ENCODE measurements at regions not wholly inside any gene's neighbourhood (a gene's known extent, or its start where the extent isn't known, plus 50 kb on each side); places are given as distances from the start of the nearest gene placed in this dataset.
"Not testable (repeated sequence)": the region's sequence is repeated elsewhere in the genome, so short reads cannot be mapped to it uniquely, and the experiment has no call there.

GRCh38 chr22:16699326-16699725 lies 106.7 kb upstream of the CCT8L2 start:
- Histone ChIP-seq H3K4me1 (no peaks in the 10 kb centered on the region), H3K4me3 (no peak overlapping the region), H3K36me3 (ENCODE audit: low read depth, missing control alignments) (no peaks in the 10 kb centered on the region), H3K9me3 (no peaks in the 10 kb centered on the region), H3K27me3 (no peaks in the 10 kb centered on the region), H3K27ac (no peak overlapping the region)
- WGBS, 2 donors, result 77 to 95% methylated on average over 5 of the region's 5 CpGs
- intact Hi-C loops (cut with DNase I; ENCODE audit: low total_unique reads), result no loop called here
- TF ChIP-seq POLR2A (IDR thresholded peaks at IDR 0.05), result no peak
- no peak for TF ChIP-seq CTCF (IDR thresholded peaks at IDR 0.05)
- no peak for DNase-seq

DNA sequence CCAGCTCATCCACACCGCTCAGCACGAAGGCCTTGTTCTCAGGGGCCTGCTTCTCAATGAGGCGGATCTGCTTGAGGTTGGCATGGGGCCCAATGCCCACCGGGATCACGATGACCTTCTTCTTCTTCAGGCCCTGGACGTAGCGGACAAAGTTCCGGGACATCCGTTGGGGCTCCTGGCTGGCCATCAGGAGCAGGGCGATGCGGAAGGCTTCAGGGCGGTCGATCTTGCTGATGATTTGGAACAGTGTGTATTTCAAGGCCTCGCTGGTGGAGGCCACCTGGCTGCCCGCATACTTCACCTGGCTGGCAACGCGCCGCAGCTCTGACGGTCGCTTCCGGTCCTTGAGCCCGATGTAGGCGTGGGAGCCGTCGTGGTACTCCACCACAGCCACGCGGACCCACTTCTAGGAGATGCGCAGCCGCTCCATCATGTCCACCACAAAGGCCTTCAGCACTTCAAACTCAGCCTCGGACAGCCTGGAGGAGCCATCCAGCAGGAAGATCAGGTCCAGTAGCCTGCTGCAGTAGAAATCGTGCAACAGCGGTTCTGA lies 105.0 kb upstream of the CCT8L2 start:
- H3K36me3 ChIP-seq (ENCODE audit: low read depth, missing control alignments); H3K4me1 ChIP-seq; DNase-seq; H3K4me3 ChIP-seq; H3K27me3 ChIP-seq; H3K27ac ChIP-seq; H3K9me3 ChIP-seq; intact Hi-C loops (cut with DNase I; ENCODE audit: low total_unique reads): not testable (repeated sequence)
- WGBS, 2 donors, result 91 to 93% methylated on average over 8 to 32 of the region's 32 CpGs

DNA sequence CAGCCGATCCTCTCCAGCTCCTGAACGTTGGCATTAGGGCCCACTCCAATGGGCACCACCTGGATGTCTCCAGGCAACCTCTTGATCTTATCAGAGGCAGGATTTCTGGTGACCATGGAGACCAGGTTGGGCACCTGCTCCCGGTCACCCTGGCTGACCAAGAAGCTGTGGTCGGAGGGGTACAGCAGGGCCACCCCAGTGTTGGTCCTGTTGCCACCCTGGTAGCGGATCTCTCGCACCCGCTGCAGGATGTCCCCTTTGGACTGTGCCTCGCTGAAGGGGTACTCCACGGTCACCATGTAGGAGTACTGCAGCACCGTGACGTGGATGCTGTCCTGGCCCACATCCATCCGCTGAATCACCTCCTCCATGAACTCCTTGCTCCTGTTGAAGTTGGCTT lies 104.3 kb upstream of the CCT8L2 start:
- H3K36me3 ChIP-seq (ENCODE audit: low read depth, missing control alignments); H3K4me3 ChIP-seq; H3K4me1 ChIP-seq; DNase-seq; H3K27me3 ChIP-seq; intact Hi-C loops (cut with DNase I; ENCODE audit: low total_unique reads); H3K9me3 ChIP-seq; H3K27ac ChIP-seq: not testable (repeated sequence)
- WGBS, 2 donors, result 93 to 94% methylated on average over 6 to 10 of the region's 12 CpGs

- WGBS, 2 donors, result 73 to 75% methylated on average over 7 of the region's 7 CpGs
- Histone ChIP-seq H3K27me3 (no peaks in the 10 kb centered on the region), H3K9me3 (no peaks in the 10 kb centered on the region), H3K36me3 (ENCODE audit: low read depth, missing control alignments) (no peaks in the 10 kb centered on the region), H3K4me3 (no peak overlapping the region), H3K4me1 (no peaks in the 10 kb centered on the region), H3K27ac (no peak overlapping the region)
- intact Hi-C loops (cut with DNase I; ENCODE audit: low total_unique reads), result no loop called here
- no peak for DNase-seq
- TF ChIP-seq POLR2A (IDR thresholded peaks at IDR 0.05), result no peak
- no peak for TF ChIP-seq CTCF (IDR thresholded peaks at IDR 0.05)
Measured at GRCh38 chr22:16695261-16695660, 102.7 kb upstream of the CCT8L2 start.

- H3K36me3 ChIP-seq (ENCODE audit: low read depth, missing control alignments); H3K27me3 ChIP-seq; H3K4me1 ChIP-seq; H3K27ac ChIP-seq; H3K4me3 ChIP-seq; intact Hi-C loops (cut with DNase I; ENCODE audit: low total_unique reads); H3K9me3 ChIP-seq; DNase-seq: not testable (repeated sequence)
- 66 to 67% methylated on average over 3 of the region's 3 CpGs for WGBS, 2 donors
Measured at GRCh38 chr22:16693747-16694146, 101.1 kb upstream of the CCT8L2 start.

DNA sequence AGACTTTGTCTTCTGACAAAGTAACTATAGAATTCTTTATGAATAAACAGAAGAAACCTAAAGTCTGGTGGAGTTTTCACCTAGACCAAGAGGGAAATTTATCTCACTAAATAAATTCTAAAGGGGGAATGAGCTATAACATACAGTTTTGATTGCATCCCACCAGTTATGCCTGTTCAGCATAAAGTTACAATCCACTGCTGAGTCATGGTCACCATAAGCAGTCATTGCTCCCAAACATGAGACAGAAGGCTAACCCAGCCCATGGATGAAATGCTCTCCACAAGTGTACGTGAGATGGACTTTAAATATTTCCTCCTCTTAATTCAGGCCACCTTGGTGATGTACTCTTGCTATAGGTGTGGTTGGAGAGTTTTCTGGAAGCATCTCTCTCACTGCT lies 96.7 kb upstream of the CCT8L2 start:
- H3K27me3 ChIP-seq; H3K9me3 ChIP-seq; H3K4me3 ChIP-seq; DNase-seq; H3K4me1 ChIP-seq; H3K27ac ChIP-seq; intact Hi-C loops (cut with DNase I; ENCODE audit: low total_unique reads); H3K36me3 ChIP-seq (ENCODE audit: low read depth, missing control alignments): not testable (repeated sequence)
- 53 to 73% methylated on average over 1 of the region's 1 CpG for WGBS, 2 donors

- 82 to 86% methylated on average over 1 of the region's 1 CpG for WGBS, 2 donors
- H3K27me3 ChIP-seq, result not testable (repeated sequence)
Measured at GRCh38 chr22:16681290-16681689, 88.7 kb upstream of the CCT8L2 start.

GRCh38 chr22:16680209-16680899 lies 87.7 kb upstream of the CCT8L2 start:
- H3K27me3 ChIP-seq; H3K4me3 ChIP-seq; H3K4me1 ChIP-seq; intact Hi-C loops (cut with DNase I; ENCODE audit: low total_unique reads); H3K9me3 ChIP-seq; H3K27ac ChIP-seq; DNase-seq; H3K36me3 ChIP-seq (ENCODE audit: low read depth, missing control alignments): not testable (repeated sequence)
- WGBS, 2 donors, result 56 to 69% methylated on average over 4 of the region's 4 CpGs

More at GRCh38 chr22:16681290-16681689, 88.7 kb upstream of the CCT8L2 start:
- intact Hi-C loops (cut with DNase I; ENCODE audit: low total_unique reads); H3K36me3 ChIP-seq (ENCODE audit: low read depth, missing control alignments); DNase-seq; H3K27ac ChIP-seq; H3K9me3 ChIP-seq; H3K4me3 ChIP-seq; H3K4me1 ChIP-seq: not testable (repeated sequence)

- H3K4me3 ChIP-seq; H3K36me3 ChIP-seq (ENCODE audit: low read depth, missing control alignments); DNase-seq; H3K4me1 ChIP-seq; H3K9me3 ChIP-seq; H3K27me3 ChIP-seq; intact Hi-C loops (cut with DNase I; ENCODE audit: low total_unique reads); H3K27ac ChIP-seq: not testable (repeated sequence)
- 81 to 89% methylated on average over 5 of the region's 5 CpGs for WGBS, 2 donors
Measured at GRCh38 chr22:16679191-16679834, 86.7 kb upstream of the CCT8L2 start.

DNA sequence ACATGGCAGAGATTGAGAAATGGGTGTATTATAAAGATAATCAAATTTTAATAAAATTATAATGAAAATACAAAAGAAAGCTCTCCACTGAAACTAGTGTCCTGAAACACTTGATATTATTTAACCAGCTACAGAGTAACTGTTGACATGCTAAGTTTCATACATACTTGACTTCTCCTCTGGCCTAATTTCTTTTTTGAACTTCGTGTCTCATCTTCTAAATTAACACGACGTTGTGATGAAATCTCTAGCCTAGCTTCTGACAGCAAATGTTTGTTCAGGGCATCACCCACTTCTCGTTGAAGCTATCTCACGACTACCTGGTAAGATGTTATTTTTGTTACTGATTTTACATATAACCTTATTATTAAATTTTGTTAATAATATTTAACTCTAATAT lies 80.8 kb upstream of the CCT8L2 start:
- H3K27ac ChIP-seq; intact Hi-C loops (cut with DNase I; ENCODE audit: low total_unique reads); DNase-seq; H3K4me1 ChIP-seq; H3K36me3 ChIP-seq (ENCODE audit: low read depth, missing control alignments); H3K9me3 ChIP-seq; H3K4me3 ChIP-seq; H3K27me3 ChIP-seq: not testable (repeated sequence)
- 80 to 81% methylated on average over 5 of the region's 5 CpGs for WGBS, 2 donors
